ENCODE measurements at regions not wholly inside any gene's neighbourhood (a gene's known extent, or its start where the extent isn't known, plus 50 kb on each side); places are given as distances from the start of the nearest gene placed in this dataset.
"Not testable (repeated sequence)": the region's sequence is repeated elsewhere in the genome, so short reads cannot be mapped to it uniquely, and the experiment has no call there.

- DNase-seq = no peak
These were observed 211.3 kb upstream of the PRR16 start for GRCh38 chr5:120252839-120253238.

GRCh38 chr5:120254385-120254784, 209.7 kb upstream of the PRR16 start:
- DNase-seq = no peak

- no peak for DNase-seq
These were observed 208.9 kb upstream of the PRR16 start for GRCh38 chr5:120255214-120255613.

- DNase-seq = no peak
These were observed 207.7 kb upstream of the PRR16 start for GRCh38 chr5:120256376-120256775.

GRCh38 chr5:120257358-120257971, 206.6 kb upstream of the PRR16 start:
- no peak for DNase-seq

- peak; percentile 93 to 95 for DNase-seq
These were observed 206.0 kb upstream of the PRR16 start for GRCh38 chr5:120258123-120258522.

- no peak for DNase-seq
These were observed 203.4 kb upstream of the PRR16 start for GRCh38 chr5:120260651-120261050.

- DNase-seq = no peak
These were observed 193.6 kb upstream of the PRR16 start for GRCh38 chr5:120270498-120270897.

GRCh38 chr5:120293796-120294195, 170.3 kb upstream of the PRR16 start:
- DNase-seq = no peak

- DNase-seq = no peak
These were observed 166.5 kb upstream of the PRR16 start for GRCh38 chr5:120297616-120298015.

- no peak for DNase-seq
These were observed 165.1 kb upstream of the PRR16 start for GRCh38 chr5:120298981-120299380.

GRCh38 chr5:120304663-120305062, 159.4 kb upstream of the PRR16 start:
- no peak for DNase-seq

- DNase-seq = no peak
These were observed 157.8 kb upstream of the PRR16 start for GRCh38 chr5:120306303-120306702.

- no peak for DNase-seq
These were observed 149.9 kb upstream of the PRR16 start for GRCh38 chr5:120314191-120314590.

GRCh38 chr5:120320626-120321025, 143.5 kb upstream of the PRR16 start:
- peak in 1 of 2 experiments; percentile 6 for DNase-seq

- DNase-seq = no peak
These were observed 137.4 kb upstream of the PRR16 start for GRCh38 chr5:120326651-120327050.

GRCh38 chr5:120327180-120327579, 136.9 kb upstream of the PRR16 start:
- DNase-seq = no peak

GRCh38 chr5:120329095-120329494, 135.0 kb upstream of the PRR16 start:
- no peak for DNase-seq

GRCh38 chr5:120330558-120330957, 133.5 kb upstream of the PRR16 start:
- no peak for DNase-seq

- DNase-seq = no peak
These were observed 119.9 kb upstream of the PRR16 start for GRCh38 chr5:120344181-120344580.

- no peak for DNase-seq
These were observed 118.2 kb upstream of the PRR16 start for GRCh38 chr5:120345947-120346346.

GRCh38 chr5:120351071-120351470, 113.0 kb upstream of the PRR16 start:
- not testable (repeated sequence) for DNase-seq

- DNase-seq = no peak
These were observed 110.0 kb upstream of the PRR16 start for GRCh38 chr5:120354126-120354525.

GRCh38 chr5:120358949-120359348, 105.2 kb upstream of the PRR16 start:
- DNase-seq = no peak

- no peak for DNase-seq
These were observed 102.2 kb upstream of the PRR16 start for GRCh38 chr5:120361941-120362340.

- no peak for DNase-seq
These were observed 101.7 kb upstream of the PRR16 start for GRCh38 chr5:120362426-120362825.

Measured in AML-193 (cell line).